Common myeloid progenitor, CD34-positive (primary cell): ENCODE measurements at regions not wholly inside any gene's neighbourhood (a gene's known extent, or its start where the extent isn't known, plus 50 kb on each side); places are given as distances from the start of the nearest gene placed in this dataset.

Experiments used
- CTCF ChIA-PET: fragments of 350-600 bp; sonication (Branson Sonifier 250); formaldehyde crosslinking; loops from one replicate; lab custom pipeline; 2021; ENCODE audit warnings: antibody characterized with exemption; lab: Charles Lee
- POLR2A ChIA-PET: fragments of 350-600 bp; sonication (Branson Sonifier 250); formaldehyde crosslinking; loops from one replicate; lab custom pipeline; 2021; ENCODE audit warnings: antibody characterized with exemption; lab: Charles Lee
- DNase-seq, 3 donors: peaks; one replicate each; pipeline versions ENCODE4 v3.0.0 to v3.0.0-alpha.2; 2013
- H3K27ac ChIP-seq, 2 experiments: 1 replicate in 1 of 2; 2 replicates in 1 of 2; pipeline ENCODE4 v1.7.0; 2013; ENCODE audit warnings: inconsistent platforms in 2 of 2, low read length in 2 of 2, mild to moderate bottlenecking in 2 of 2, low read depth in 1 of 2, moderate library complexity in 1 of 2; ENCODE audit not compliant: severe bottlenecking in 2 of 2, insufficient read depth in 1 of 2, poor library complexity in 1 of 2
- H3K27me3 ChIP-seq, 5 experiments: replicated peaks in 2 of 5; 1 replicate in 3 of 5; 2 replicates in 2 of 5; pipeline versions ENCODE4 v1.6.1 to v1.7.0; 2013; ENCODE audit warnings: low read length in 4 of 5, mild to moderate bottlenecking in 2 of 5, moderate library complexity in 2 of 5, inconsistent platforms in 1 of 5; ENCODE audit not compliant: insufficient read depth in 5 of 5, control insufficient read depth in 4 of 5
- H3K36me3 ChIP-seq, 4 experiments: 1 replicate in 2 of 4; 2 replicates in 2 of 4; pipeline versions ENCODE4 v1.6.1 to v1.7.0; 2013; ENCODE audit warnings: low read length in 3 of 4, control low read depth in 1 of 4, mild to moderate bottlenecking in 1 of 4; ENCODE audit not compliant: control insufficient read depth in 4 of 4, insufficient read depth in 4 of 4
- H3K4me1 ChIP-seq, 4 experiments: 1 replicate in 3 of 4; 2 replicates in 1 of 4; pipeline versions ENCODE4 v1.6.1 to v1.7.1; 2013; ENCODE audit warnings: low read length in 3 of 4, mild to moderate bottlenecking in 3 of 4, control low read depth in 1 of 4, inconsistent platforms in 1 of 4, moderate library complexity in 1 of 4; ENCODE audit not compliant: control insufficient read depth in 4 of 4, insufficient read depth in 4 of 4; ENCODE audit errors: control extremely low read depth in 1 of 4
- H3K4me3 ChIP-seq, 7 experiments: 1 replicate in 4 of 7; 2 replicates in 3 of 7; pipeline versions ENCODE4 v1.5.1 to v1.7.0; 2013; ENCODE audit warnings: mild to moderate bottlenecking in 7 of 7, low read length in 6 of 7, moderate library complexity in 6 of 7, inconsistent platforms in 2 of 7, low read depth in 2 of 7, control low read depth in 1 of 7; ENCODE audit not compliant: insufficient read depth in 4 of 7, control insufficient read depth in 1 of 7; ENCODE audit errors: extremely low read depth in 1 of 7
- H3K9me3 ChIP-seq, 5 experiments: 1 replicate in 4 of 5; 2 replicates in 1 of 5; pipeline versions ENCODE4 v1.6.1 to v1.7.1; 2013; ENCODE audit warnings: low read length in 4 of 5, mild to moderate bottlenecking in 2 of 5, inconsistent platforms in 1 of 5, low read depth in 1 of 5, moderate library complexity in 1 of 5; ENCODE audit not compliant: control insufficient read depth in 4 of 5, insufficient read depth in 2 of 5; ENCODE audit errors: control extremely low read depth in 1 of 5
- WGBS: methylation state at CpG from one replicate; pipeline ENCODE4 v1.1.5; 2013; ENCODE audit not compliant: insufficient coverage; 5-methylcytosine and 5-hydroxymethylcytosine counted together

GRCh38 chr2:180559771-180560170 lies 420.6 kb upstream of the UBE2E3 start:
- WGBS = 48% methylated on average over 2 of the region's 5 CpGs
- ChIA-PET CTCF (no interaction called here), POLR2A (no interaction called here)
- Histone ChIP-seq H3K27ac (no peak overlapping the region), H3K4me1 (peaks cover 0 to 14% (median 0%) of the 10 kb centered on the region in 4 experiments), H3K27me3 (no peaks in the 10 kb centered on the region), H3K4me3 (no peak overlapping the region), H3K36me3 (no peaks in the 10 kb centered on the region), H3K9me3 (peaks cover 0 to 2% (median 0%) of the 10 kb centered on the region in 5 experiments)
- no peak for DNase-seq

- Histone ChIP-seq H3K4me3 (no peak overlapping the region), H3K27ac (no peak overlapping the region), H3K4me1 (peaks cover 0 to 14% (median 0%) of the 10 kb centered on the region in 4 experiments), H3K27me3 (no peaks in the 10 kb centered on the region), H3K36me3 (no peaks in the 10 kb centered on the region), H3K9me3 (peaks cover 0 to 2% (median 0%) of the 10 kb centered on the region in 5 experiments)
- DNase-seq = no peak
- ChIA-PET CTCF (no interaction called here), POLR2A (no interaction called here)
Observed at GRCh38 chr2:180559038-180559437, 421.4 kb upstream of the UBE2E3 start.

- WGBS = 98% methylated on average over 19 of the region's 19 CpGs
- Histone ChIP-seq H3K36me3 (no peaks in the 10 kb centered on the region), H3K9me3 (peaks cover 0 to 2% (median 0%) of the 10 kb centered on the region in 5 experiments), H3K4me1 (peaks cover 0 to 5% (median 0%) of the 10 kb centered on the region in 4 experiments), H3K4me3 (no peak overlapping the region), H3K27ac (no peak overlapping the region), H3K27me3 (no peaks in the 10 kb centered on the region)
- ChIA-PET CTCF (no interaction called here), POLR2A (no interaction called here)
- DNase-seq = no peak
Observed at GRCh38 chr2:180555391-180555965, 424.9 kb upstream of the UBE2E3 start.

GRCh38 chr2:180554330-180554729 lies 426.1 kb upstream of the UBE2E3 start:
- ChIA-PET CTCF (no interaction called here), POLR2A (no interaction called here)
- no peak for DNase-seq
- no peak overlapping the region for H3K4me3 ChIP-seq
- no peaks in the 10 kb centered on the region for H3K27me3 ChIP-seq
- H3K4me1 ChIP-seq = no peaks in the 10 kb centered on the region
- H3K9me3 ChIP-seq = peaks cover 0 to 2% (median 0%) of the 10 kb centered on the region in 5 experiments
- no peak overlapping the region for H3K27ac ChIP-seq
- no peaks in the 10 kb centered on the region for H3K36me3 ChIP-seq

- H3K4me3 ChIP-seq = no peak overlapping the region
- no peaks in the 10 kb centered on the region for H3K36me3 ChIP-seq
- no peak overlapping the region for H3K27ac ChIP-seq
- DNase-seq = no peak
- H3K27me3 ChIP-seq = no peaks in the 10 kb centered on the region
- CTCF ChIA-PET = no interaction called here
- peaks cover 0 to 2% (median 0%) of the 10 kb centered on the region in 5 experiments for H3K9me3 ChIP-seq
- no peaks in the 10 kb centered on the region for H3K4me1 ChIP-seq
- POLR2A ChIA-PET = no interaction called here
Observed at GRCh38 chr2:180553094-180553715, 427.2 kb upstream of the UBE2E3 start.

GRCh38 chr2:180542511-180542910 lies 437.9 kb upstream of the UBE2E3 start:
- no peak for DNase-seq
- no peak overlapping the region for H3K27ac ChIP-seq
- H3K36me3 ChIP-seq = no peaks in the 10 kb centered on the region
- H3K9me3 ChIP-seq = no peaks in the 10 kb centered on the region
- CTCF ChIA-PET = no interaction called here
- H3K27me3 ChIP-seq = no peaks in the 10 kb centered on the region
- H3K4me1 ChIP-seq = peaks cover 0 to 9% (median 0%) of the 10 kb centered on the region in 4 experiments
- H3K4me3 ChIP-seq = no peak overlapping the region
- POLR2A ChIA-PET = no interaction called here

- 98% methylated on average over 5 of the region's 8 CpGs for WGBS
- H3K27me3 ChIP-seq = no peaks in the 10 kb centered on the region
- H3K4me1 ChIP-seq = peaks cover 0 to 9% (median 0%) of the 10 kb centered on the region in 4 experiments
- H3K27ac ChIP-seq = no peak overlapping the region
- ChIA-PET CTCF (no interaction called here), POLR2A (no interaction called here)
- DNase-seq = no peak
- H3K9me3 ChIP-seq = no peaks in the 10 kb centered on the region
- no peaks in the 10 kb centered on the region for H3K36me3 ChIP-seq
- no peak overlapping the region for H3K4me3 ChIP-seq
Observed at GRCh38 chr2:180540761-180541160, 439.6 kb upstream of the UBE2E3 start.
